WI38 (cell line): ENCODE measurements at regions not wholly inside any gene's neighbourhood (a gene's known extent, or its start where the extent isn't known, plus 50 kb on each side); places are given as distances from the start of the nearest gene placed in this dataset.
"Not testable (repeated sequence)": the region's sequence is repeated elsewhere in the genome, so short reads cannot be mapped to it uniquely, and the experiment has no call there.

ENCODE experiments used
- H3K4me3 ChIP-seq: 2 replicates; pipeline ENCODE4 v1.5.1; 2011; ENCODE audit warnings: low read depth, mild to moderate bottlenecking, control low read depth, low read length
- CTCF ChIP-seq: IDR thresholded peaks from 2 replicates; pipeline ENCODE4 v1.5.1; 2012; ENCODE audit warnings: low read depth, mild to moderate bottlenecking, control low read depth, low read length

GRCh38 chr16:51524070-51524469 lies 373.0 kb upstream of the SALL1 start:
- TF ChIP-seq CTCF = no peak
- no peak overlapping the region for H3K4me3 ChIP-seq

- no peak overlapping the region for H3K4me3 ChIP-seq
- no peak for TF ChIP-seq CTCF
Measured at GRCh38 chr16:51523400-51523799, 372.3 kb upstream of the SALL1 start.

- no peak for TF ChIP-seq CTCF
- no peak overlapping the region for H3K4me3 ChIP-seq
Measured at GRCh38 chr16:51522902-51523301, 371.8 kb upstream of the SALL1 start.

GRCh38 chr16:51516960-51517359 lies 365.9 kb upstream of the SALL1 start:
- H3K4me3 ChIP-seq = not testable (repeated sequence)

GRCh38 chr16:51510416-51510815 lies 359.3 kb upstream of the SALL1 start:
- H3K4me3 ChIP-seq = no peak overlapping the region
- no peak for TF ChIP-seq CTCF

- H3K4me3 ChIP-seq = no peak overlapping the region
- no peak for TF ChIP-seq CTCF
Measured at GRCh38 chr16:51509336-51509735, 358.3 kb upstream of the SALL1 start.

- no peak overlapping the region for H3K4me3 ChIP-seq
- no peak for TF ChIP-seq CTCF
Measured at GRCh38 chr16:51508490-51509212, 357.6 kb upstream of the SALL1 start.

- no peak for TF ChIP-seq CTCF
- no peak overlapping the region for H3K4me3 ChIP-seq
Measured at GRCh38 chr16:51507286-51507685, 356.2 kb upstream of the SALL1 start.
